ENCODE measurements at regions not wholly inside any gene's neighbourhood (a gene's known extent, or its start where the extent isn't known, plus 50 kb on each side); places are given as distances from the start of the nearest gene placed in this dataset.

GRCh38 chr7:136496551-136496950 lies 371.9 kb upstream of the CHRM2 start:
- Histone ChIP-seq H3K36me3 (no peaks in the 10 kb centered on the region), H3K9me3 (no peaks in the 10 kb centered on the region), H3K4me1 (ENCODE audit: control insufficient read depth in 1 of 2, low read depth in 2 of 2) (no peaks in the 10 kb centered on the region), H3K27me3 (replicated peaks; ENCODE audit: insufficient read depth) (no peaks in the 10 kb centered on the region), H3K27ac (no peak overlapping the region), H3K4me3 (no peak overlapping the region)
- TF ChIP-seq CTCF (IDR thresholded peaks at IDR 0.05), result no peak
- DNase-seq (ENCODE audit: low spot score), result no peak
- no peak for ATAC-seq (ENCODE audit: insufficient number of reproducible peaks, low FRiP score, low read depth)

- Histone ChIP-seq H3K4me1 (ENCODE audit: control insufficient read depth in 1 of 2, low read depth in 2 of 2) (no peaks in the 10 kb centered on the region), H3K4me3 (no peak overlapping the region), H3K36me3 (no peaks in the 10 kb centered on the region), H3K27ac (no peak overlapping the region), H3K9me3 (no peaks in the 10 kb centered on the region), H3K27me3 (replicated peaks; ENCODE audit: insufficient read depth) (no peaks in the 10 kb centered on the region)
- no peak for TF ChIP-seq CTCF (IDR thresholded peaks at IDR 0.05)
- DNase-seq (ENCODE audit: low spot score) (no peak), ATAC-seq (ENCODE audit: insufficient number of reproducible peaks, low FRiP score, low read depth) (no peak)
Observed at GRCh38 chr7:136495081-136495480, 373.4 kb upstream of the CHRM2 start.

GRCh38 chr7:136492366-136492765 lies 376.1 kb upstream of the CHRM2 start:
- Histone ChIP-seq H3K4me1 (ENCODE audit: control insufficient read depth in 1 of 2, low read depth in 2 of 2) (no peaks in the 10 kb centered on the region), H3K9me3 (no peaks in the 10 kb centered on the region), H3K4me3 (no peak overlapping the region), H3K36me3 (no peaks in the 10 kb centered on the region), H3K27me3 (replicated peaks; ENCODE audit: insufficient read depth) (no peaks in the 10 kb centered on the region), H3K27ac (no peak overlapping the region)
- no peak for DNase-seq (ENCODE audit: low spot score)
- no peak for ATAC-seq (ENCODE audit: insufficient number of reproducible peaks, low FRiP score, low read depth)
- TF ChIP-seq CTCF (IDR thresholded peaks at IDR 0.05), result no peak

- DNase-seq (ENCODE audit: low spot score) (no peak), ATAC-seq (ENCODE audit: insufficient number of reproducible peaks, low FRiP score, low read depth) (no peak)
- TF ChIP-seq CTCF (IDR thresholded peaks at IDR 0.05), result no peak
- Histone ChIP-seq H3K4me3 (no peak overlapping the region), H3K27ac (no peak overlapping the region), H3K9me3 (no peaks in the 10 kb centered on the region), H3K27me3 (replicated peaks; ENCODE audit: insufficient read depth) (no peaks in the 10 kb centered on the region), H3K4me1 (ENCODE audit: control insufficient read depth in 1 of 2, low read depth in 2 of 2) (no peaks in the 10 kb centered on the region), H3K36me3 (no peaks in the 10 kb centered on the region)
Observed at GRCh38 chr7:136489808-136490207, 378.6 kb upstream of the CHRM2 start.

GRCh38 chr7:136480901-136481300 lies 387.6 kb upstream of the CHRM2 start:
- Histone ChIP-seq H3K4me3 (no peak overlapping the region), H3K27ac (no peak overlapping the region), H3K27me3 (replicated peaks; ENCODE audit: insufficient read depth) (no peaks in the 10 kb centered on the region), H3K4me1 (ENCODE audit: control insufficient read depth in 1 of 2, low read depth in 2 of 2) (no peaks in the 10 kb centered on the region), H3K36me3 (no peaks in the 10 kb centered on the region), H3K9me3 (no peaks in the 10 kb centered on the region)
- TF ChIP-seq CTCF (IDR thresholded peaks at IDR 0.05), result no peak
- no peak for DNase-seq (ENCODE audit: low spot score)
- ATAC-seq (ENCODE audit: insufficient number of reproducible peaks, low FRiP score, low read depth), result no peak
